NCI-H146 (cell line): ENCODE measurements at regions not wholly inside any gene's neighbourhood (a gene's known extent, or its start where the extent isn't known, plus 50 kb on each side); places are given as distances from the start of the nearest gene placed in this dataset.
"Not testable (repeated sequence)": the region's sequence is repeated elsewhere in the genome, so short reads cannot be mapped to it uniquely, and the experiment has no call there.

Experiments
- DNase-seq: peaks from one replicate; lab custom pipeline; 2025; lab: John Stamatoyannopoulos, UW

DNA sequence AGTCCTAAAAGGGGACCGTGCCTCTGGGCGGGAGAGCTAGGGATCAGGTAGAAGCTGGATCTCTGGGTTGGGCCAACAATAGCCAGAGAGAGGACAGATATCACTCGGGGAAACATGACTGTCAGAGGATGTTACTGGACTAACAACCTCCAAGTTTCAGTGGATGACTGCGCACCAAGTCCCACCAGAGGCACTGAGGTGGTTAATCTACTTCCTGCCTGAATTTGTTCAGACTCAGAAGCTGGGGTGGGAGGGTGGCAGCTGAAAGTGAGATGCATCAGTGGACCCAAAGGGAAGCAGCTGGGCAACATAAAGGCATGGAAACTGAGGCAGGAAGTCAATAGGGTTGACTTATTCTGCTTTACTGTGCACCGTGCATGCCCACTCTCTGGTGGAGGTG, 130.1 kb upstream of the SLC44A1 start:
- no peak for DNase-seq

DNA sequence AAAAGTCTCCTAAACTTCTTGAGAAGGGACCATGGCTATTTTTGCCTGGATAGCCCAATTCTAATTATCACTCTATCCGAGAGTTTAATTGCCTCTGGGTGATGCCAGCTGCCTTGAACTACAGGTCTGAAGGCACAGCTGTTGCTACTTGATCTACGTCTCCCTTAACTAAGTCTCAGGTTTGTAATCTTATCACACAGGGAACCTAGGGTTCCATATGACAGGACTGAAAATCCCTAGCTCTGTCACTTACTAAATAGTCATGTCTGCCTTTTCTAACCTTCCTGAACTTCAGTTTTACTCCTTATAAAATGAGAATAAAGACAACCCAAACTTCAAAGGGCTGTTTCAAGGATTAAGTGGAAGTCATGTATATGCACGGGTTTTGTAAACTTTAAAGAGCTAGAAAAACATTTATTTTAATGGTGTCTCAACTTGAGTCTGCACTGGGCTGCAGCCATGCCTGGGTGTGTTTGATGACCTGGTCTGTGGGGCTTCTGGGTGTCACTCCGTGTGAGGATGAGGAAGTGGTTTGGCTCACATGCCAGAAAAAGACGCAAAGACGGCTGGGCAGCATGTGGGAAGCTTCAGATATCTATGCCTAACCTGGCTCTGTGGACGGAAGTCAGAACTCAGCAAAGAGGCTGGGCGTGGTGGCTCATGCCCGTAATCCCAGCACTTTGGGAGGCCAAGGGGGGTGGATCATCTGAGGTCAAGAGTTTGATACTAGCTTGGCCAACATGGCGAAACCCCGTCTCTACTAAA, 129.3 kb upstream of the SLC44A1 start:
- DNase-seq = no peak

GRCh38 chr9:105116052-105116868, 128.2 kb upstream of the SLC44A1 start:
- no peak for DNase-seq

DNA sequence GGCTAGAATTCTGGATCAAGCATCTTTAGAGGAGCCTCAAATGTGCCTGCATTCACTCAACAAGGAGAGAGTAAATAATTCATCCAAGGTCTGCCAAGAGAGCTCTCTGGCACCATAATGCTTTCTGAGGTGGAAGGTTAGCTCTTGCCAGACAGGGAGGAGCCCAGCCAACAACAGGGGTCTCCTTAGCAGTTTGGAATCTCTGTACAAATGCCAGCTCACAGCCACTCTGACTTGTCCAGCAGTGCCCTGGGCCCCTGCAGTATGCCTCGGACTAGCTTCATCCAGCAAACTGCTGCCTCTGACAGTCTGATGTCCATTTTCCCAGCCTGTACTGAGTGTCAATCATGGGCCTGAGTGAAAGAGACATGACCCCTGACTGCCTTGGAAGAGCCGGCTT, 127.2 kb upstream of the SLC44A1 start:
- no peak for DNase-seq

GRCh38 chr9:105118636-105119035, 125.8 kb upstream of the SLC44A1 start:
- DNase-seq = no peak

- no peak for DNase-seq
Observed at GRCh38 chr9:105119156-105119555, 125.3 kb upstream of the SLC44A1 start.

DNA sequence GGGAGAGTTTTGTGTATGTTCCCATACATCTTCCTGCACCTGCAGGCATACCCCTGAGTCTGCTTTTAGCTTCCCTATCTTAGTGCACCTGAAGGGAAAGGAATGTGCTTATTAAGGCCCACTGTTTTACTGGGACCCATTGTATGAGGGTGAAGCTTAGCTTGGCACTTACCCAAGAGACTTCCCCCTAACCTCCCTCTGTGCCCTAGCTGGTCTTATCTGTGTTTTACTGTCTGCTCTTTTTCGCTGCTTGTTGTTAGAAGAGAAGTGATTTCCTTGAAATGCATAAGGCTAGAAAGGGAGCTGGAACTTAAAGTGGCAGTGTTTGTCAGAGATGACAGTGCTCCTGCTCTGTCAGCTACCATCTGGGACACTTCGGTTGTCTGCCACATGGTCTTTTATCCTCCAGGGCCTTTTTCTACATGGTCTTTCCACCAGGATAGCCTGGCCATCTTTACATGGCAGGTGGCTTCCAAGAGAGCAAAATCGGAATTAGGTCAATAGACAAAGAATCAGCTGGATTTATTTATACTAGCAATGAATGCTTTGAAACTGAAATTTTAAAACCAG, 122.5 kb upstream of the SLC44A1 start:
- no peak for DNase-seq

GRCh38 chr9:105124598-105124997, 119.9 kb upstream of the SLC44A1 start:
- not testable (repeated sequence) for DNase-seq

DNA sequence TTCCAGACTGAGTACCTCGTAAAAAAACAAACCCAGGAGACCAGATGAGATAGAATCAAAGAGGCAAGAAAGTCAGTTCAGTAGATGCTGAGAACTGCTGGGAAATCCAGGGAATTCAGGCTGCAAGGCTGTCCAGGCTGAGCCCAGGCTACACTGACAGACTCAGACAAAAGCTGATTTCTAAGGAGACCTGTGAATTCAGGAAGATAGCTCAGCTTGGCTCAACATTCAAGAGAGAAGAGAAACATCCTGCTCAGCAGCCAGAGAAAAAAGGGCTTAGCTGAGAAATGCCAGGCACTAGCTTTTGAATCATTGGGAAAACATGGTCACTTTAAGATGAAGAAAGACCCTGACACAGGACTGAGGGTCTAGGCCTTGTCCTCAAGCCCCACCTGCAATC, 118.2 kb upstream of the SLC44A1 start:
- no peak for DNase-seq

DNA sequence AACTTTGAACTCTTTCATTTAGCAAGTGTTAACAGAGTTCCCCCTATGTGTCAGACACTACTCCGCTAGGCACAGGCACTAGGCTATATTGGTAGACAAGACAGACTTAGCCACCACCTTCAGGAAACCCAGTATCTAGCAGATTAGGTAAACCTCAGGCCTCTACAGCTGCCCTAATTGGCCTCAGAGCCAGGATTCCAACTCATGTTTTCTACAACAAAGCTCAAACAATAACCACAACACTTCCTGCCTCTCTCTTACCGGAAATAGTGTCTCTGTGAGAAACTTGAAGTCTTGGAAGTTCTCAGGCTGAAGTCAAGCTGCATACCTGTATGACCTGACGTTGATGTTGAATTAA, 116.6 kb upstream of the SLC44A1 start:
- DNase-seq = no peak

- no peak for DNase-seq
Observed at GRCh38 chr9:105128908-105129600, 115.4 kb upstream of the SLC44A1 start.

DNA sequence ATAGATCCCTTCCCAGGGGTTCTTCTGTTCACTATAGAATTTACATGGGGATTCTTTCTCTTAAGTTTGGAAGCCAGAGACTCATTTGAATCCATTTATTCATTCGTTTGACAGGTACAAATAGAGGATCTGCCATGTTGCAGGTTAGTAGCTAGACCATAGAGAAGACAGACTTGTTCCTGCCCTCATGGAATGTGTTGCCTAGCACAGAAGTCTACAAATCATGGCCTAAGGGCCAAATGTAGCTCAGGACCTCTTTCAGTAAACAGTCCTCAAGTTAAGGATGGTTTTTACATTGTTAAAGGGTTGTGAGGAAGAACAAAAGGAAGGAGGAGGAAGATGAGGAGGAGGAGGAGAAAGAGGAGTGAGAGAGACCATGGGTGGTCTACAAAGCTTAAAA, 114.7 kb upstream of the SLC44A1 start:
- DNase-seq = no peak

GRCh38 chr9:105131981-105132380, 112.5 kb upstream of the SLC44A1 start:
- no peak for DNase-seq

DNA sequence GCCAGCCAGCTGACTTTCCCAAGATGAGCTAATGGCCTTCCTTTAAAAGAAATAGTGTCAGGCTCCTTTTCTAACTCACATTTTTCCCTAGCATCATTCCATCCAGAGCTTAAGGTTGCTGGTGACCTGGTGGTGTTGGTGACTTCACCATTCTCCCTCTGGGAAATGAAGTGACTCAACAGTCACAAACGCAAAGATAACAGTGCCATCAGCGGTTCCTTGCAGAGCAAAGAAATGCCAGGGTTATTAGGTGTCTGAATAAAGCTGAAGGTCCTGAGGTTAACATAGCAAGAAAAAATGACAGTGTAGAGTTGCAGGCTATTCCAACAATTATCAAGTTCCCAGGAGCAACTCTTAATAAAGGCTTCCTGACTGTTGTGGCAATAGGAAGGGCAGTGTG, 111.8 kb upstream of the SLC44A1 start:
- DNase-seq = no peak

GRCh38 chr9:105138306-105138801, 106.1 kb upstream of the SLC44A1 start:
- DNase-seq = peak; percentile 20

DNA sequence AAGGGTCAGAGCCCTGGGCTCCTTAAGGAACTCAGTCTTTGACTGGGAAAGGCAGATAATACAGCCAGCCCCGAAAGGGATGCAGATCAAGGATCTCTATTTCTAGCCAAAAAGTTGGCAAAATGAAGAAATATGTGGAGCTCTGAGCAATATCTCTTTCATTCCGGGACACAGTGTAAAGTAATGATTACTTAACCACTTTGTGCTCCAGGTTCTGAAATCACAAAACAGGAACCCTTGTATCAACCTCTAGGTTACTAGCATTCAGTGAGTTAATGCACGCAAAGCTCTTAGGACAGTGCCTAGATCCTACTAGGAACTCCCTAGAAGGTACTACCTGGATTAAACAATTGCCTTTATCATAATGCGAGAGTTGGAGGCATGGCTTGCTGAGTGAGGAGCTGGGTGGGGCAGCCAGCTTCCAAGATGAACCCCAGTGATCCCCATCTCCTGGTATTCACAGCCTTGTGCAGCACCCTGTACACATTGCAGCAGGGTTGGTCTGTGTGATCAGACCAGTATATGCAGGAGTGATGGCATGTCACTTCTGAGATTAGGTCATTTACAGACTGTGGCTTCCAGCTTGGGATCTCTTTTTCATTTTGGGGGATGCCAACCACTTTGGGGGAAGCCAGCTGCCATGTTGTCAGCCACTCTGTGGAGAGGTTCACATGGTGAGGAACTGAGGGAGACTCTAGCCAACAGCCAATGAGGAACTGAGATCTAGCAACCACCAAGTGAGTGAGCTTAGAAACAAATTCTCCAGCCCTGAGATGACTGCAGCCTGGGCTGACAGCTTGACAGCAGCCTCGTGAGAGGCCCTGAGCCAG, 103.1 kb upstream of the SLC44A1 start:
- no peak for DNase-seq

GRCh38 chr9:105141976-105142250, 102.5 kb upstream of the SLC44A1 start:
- DNase-seq = no peak

GRCh38 chr9:105142406-105143135, 101.9 kb upstream of the SLC44A1 start:
- no peak for DNase-seq

GRCh38 chr9:105143136-105143430, 101.4 kb upstream of the SLC44A1 start:
- no peak for DNase-seq

DNA sequence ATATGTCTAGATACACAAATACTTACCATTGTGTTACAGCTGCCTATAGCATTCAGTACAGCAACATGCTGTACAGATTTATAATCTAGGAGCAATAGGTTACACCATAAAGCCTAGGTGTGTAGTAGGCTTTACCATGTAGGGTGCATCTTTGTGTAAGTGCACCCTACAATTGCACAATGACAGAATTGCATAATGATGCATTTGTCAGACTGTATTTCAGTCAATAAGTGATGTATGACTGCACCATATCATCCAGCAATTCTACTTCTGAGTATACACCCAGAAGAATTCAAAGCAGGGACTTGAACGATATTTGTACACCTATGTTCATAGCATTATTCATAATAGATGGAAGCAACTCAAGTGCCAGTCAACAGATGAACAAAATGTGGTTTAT, 100.4 kb upstream of the SLC44A1 start:
- DNase-seq = no peak

GRCh38 chr9:105144841-105145240, 99.6 kb upstream of the SLC44A1 start:
- DNase-seq = no peak
